SIG-M5 treated with dmso at 0.1 percent for 504 hours (cell line): ENCODE measurements at regions not wholly inside any gene's neighbourhood (a gene's known extent, or its start where the extent isn't known, plus 50 kb on each side); places are given as distances from the start of the nearest gene placed in this dataset.

Source experiments
- DNase-seq: peaks from one replicate; lab custom pipeline; 2025; ENCODE audit not compliant: unreplicated experiment; lab: John Stamatoyannopoulos, UW

- no peak for DNase-seq
Observed at GRCh38 chr4:27819246-27819645, 958.6 kb downstream of the STIM2 start.

- no peak for DNase-seq
Observed at GRCh38 chr4:27828843-27829242, 968.2 kb downstream of the STIM2 start.

DNA sequence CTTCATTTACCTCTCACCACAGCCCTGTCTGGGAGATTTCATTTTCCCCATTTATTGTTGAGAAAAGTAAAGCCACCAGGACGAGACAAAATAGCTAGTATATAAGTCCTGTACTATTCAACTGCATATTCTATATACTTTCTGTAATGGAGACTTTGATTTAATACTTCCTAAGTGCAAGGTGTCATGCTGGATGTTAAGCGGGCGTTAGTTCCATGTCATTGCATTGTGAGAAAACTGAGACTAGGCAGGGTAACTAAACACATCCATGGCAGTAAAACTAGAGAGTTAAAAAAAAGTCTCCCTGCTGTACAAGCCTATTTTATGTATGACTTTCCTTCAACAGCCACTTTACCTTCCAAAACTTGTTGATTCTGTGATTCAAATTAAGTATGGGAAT lies 969.6 kb downstream of the STIM2 start:
- DNase-seq, result no peak

DNA sequence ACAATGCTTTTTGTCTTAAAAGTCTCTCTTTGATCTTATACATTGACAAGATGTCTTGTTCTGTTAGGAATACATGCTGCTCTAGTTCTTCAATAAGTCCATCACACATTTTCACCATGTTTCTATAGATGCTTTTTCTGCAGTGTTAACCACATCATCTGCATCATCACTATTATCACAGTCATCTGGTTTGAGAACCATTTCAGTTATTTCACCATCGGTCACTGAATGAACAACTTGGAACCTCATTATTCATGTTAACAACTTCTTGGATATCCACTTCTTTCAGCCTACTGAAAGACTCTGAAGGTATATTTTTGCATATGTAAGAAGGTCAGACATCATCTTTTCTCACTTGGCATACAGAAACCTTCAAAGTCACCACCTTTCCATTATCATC lies 975.2 kb downstream of the STIM2 start:
- DNase-seq, result no peak

DNA sequence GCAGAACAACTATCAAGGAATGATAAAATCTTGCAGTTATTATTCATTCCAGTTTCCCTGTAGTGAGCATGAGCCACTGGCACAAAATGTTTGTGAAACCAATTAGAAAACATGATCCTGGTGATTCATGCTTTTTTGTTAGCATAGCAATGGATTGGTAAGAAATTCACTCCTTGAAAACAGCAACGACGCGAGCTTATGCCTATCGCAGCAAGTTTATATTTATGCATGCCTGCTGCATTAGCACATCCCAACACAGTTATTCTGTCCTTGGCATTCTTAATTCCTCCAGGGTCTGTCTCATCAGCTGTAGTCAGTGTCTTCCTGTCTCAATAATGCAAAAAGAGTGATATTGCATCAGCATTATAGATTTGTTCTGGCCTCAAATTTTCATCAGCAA lies 975.9 kb downstream of the STIM2 start:
- DNase-seq, result no peak

DNA sequence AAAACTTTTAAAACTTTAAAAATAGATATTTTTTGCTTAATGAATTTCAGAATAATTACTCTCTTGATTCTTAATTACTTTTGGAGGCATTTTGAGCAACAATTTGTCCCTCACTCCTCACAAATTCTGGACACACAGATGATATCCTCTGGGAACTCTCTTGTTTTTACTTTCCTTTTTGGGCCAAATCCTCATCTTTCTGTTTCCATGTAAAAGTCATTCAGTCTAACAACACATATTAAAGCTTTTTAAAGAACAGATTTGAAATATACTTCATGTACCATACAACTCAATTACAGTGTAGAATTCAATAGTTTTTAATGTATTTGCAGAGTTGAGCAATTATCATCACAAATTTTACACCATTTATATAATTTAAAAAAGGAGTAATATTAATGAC lies 983.1 kb downstream of the STIM2 start:
- DNase-seq, result no peak

DNA sequence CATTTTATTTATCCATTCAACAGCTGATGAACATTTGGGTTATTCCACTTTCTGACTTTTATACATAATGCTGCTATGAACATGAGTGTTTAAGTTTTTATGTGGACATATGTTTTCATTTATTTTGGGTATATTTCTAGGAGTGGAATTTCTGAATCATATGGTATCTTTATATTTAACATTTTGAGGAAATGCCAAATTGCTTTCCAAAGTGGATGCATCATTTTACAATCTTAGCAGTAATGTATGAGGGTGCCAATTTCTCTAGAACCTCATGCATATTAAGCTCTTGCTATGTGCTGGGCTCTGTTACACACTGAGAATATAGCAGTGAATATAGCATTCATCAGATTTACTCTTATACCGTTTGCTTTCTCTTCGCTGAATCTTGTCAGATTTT lies 983.7 kb downstream of the STIM2 start:
- no peak for DNase-seq

- no peak for DNase-seq
Observed at GRCh38 chr4:27846951-27847350, 986.3 kb downstream of the STIM2 start.

- peak; percentile 18 for DNase-seq
Observed at GRCh38 chr4:27861381-27861787, 1000.7 kb downstream of the STIM2 start.

DNA sequence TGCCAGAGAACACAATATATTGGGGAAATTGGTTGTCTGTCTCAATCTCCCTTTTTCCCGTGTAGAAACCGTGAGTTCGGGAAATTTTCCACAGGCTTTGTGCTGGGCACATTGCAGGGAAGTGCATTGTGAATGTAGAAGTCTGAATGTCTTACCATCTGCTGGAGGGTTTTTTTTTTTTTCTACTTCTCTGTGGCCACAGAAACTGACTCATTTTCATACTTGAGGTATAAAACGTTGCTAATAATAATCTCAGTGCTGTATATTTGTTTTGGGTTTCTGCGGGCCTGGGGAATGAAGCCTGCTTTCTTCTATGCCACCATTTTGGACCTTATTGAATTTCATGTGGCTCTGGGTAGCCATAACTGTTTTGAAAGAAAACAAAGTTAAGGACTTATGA lies 1001.2 kb downstream of the STIM2 start:
- DNase-seq, result no peak

- DNase-seq, result no peak
Observed at GRCh38 chr4:27873596-27873995, 1013.0 kb downstream of the STIM2 start.

DNA sequence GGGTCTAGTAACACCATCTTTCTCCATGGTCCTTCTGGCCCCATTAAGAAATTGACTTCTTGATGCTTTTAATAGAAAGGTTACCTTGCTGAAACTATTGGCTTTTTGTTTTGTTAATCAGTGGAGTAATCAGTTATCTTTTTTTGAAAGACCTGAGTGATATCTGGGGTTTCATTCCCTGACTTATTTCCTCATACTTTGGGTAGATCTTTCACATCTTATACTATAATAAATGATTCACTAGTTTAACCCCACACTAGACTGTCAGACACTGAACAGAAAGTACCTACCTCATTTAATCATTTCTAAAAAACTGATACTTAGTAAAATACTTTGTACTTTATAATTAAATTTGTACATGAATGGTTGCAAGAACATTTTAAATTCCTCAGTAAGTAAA lies 1021.1 kb downstream of the STIM2 start:
- no peak for DNase-seq

DNA sequence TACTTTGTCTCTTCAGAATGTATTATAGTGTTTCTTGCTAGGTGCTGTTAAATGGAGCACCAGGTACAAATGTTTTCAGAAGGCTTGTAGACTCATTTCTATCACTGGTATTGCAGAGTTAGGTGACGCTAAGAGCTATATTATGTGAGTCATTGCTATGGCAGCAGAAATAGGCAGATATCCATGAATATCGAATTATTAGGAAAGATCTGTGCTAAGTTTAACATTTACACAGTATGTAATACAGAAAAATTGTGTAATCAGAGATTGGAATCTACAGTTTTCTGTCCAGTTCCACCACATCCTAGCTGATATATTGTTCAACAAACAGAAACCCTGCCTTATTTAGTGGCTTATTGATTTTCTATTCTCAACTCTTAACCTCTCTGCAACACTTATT lies 1025.5 kb downstream of the STIM2 start:
- no peak for DNase-seq

GRCh38 chr4:27887646-27888045 lies 1027.0 kb downstream of the STIM2 start:
- DNase-seq, result no peak

- no peak for DNase-seq
Observed at GRCh38 chr4:27888505-27888904, 1027.9 kb downstream of the STIM2 start.

- DNase-seq, result no peak
Observed at GRCh38 chr4:27894951-27895350, 1034.3 kb downstream of the STIM2 start.

GRCh38 chr4:27908356-27908755 lies 1047.7 kb downstream of the STIM2 start:
- DNase-seq, result no peak

DNA sequence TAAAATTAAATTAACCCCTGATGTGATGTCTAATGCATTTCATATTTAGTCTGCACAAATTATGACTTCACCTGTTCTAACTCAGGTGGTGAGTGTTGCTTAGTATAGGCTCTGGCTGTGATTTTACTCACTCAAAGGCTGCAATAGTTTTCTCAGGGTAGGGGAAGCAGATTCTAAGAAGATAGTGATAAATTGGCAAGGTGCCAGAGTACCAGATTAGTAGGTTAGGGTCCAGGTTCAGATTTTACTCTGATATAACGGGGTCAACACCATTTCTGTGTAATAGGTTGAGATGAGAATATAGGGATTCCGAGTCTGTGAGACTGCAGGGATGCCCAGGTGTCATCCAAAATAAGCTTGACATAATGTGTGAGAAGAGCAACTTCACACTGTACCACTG lies 1049.6 kb downstream of the STIM2 start:
- no peak for DNase-seq

DNA sequence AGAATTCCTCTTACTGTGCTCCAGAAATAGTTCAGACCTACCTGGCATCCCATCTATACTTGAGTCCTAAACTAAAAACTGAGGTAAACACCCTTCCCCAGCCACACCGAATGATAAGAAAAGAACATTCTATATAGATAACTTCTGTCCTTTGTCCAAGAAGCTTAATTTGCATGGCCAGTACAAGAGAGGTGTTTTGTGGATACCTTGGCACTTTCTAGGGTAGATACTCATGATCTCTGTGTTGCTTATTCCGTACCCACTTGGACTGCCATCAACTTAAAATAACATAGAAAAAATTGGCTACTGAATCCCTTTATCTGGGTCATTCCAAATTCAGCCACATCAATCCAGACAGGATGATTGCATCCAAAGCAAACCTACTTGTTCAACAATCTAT lies 1050.4 kb downstream of the STIM2 start:
- no peak for DNase-seq

DNA sequence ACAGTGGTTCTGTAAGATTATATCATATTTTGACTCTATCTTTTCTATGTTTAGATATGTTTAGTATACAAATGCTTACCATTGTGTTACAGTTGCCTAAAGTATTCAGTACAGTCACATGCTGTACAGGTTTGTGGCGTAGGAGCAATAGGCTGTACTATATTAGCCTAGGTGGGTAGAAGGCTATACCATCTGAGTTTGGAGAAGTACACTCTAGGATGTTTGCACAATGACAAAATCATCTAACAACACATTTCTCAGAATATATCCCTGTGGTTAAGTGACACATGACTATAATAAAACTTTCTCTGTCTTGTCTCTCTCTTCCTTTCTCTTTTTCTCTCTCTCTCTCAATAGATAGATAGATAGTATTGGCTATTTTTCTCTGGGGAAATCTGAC lies 1053.1 kb downstream of the STIM2 start:
- no peak for DNase-seq

- no peak for DNase-seq
Observed at GRCh38 chr4:27915822-27916221, 1055.2 kb downstream of the STIM2 start.

GRCh38 chr4:27916452-27917184 lies 1056.0 kb downstream of the STIM2 start:
- no peak for DNase-seq

GRCh38 chr4:27917381-27917780 lies 1056.7 kb downstream of the STIM2 start:
- DNase-seq, result no peak
